SK-N-MC (cell line): ENCODE measurements at regions not wholly inside any gene's neighbourhood (a gene's known extent, or its start where the extent isn't known, plus 50 kb on each side); places are given as distances from the start of the nearest gene placed in this dataset.

ENCODE experiments used
- DNase-seq: peaks from one replicate; pipeline ENCODE4 v3.0.0-alpha.2; 2011; ENCODE audit warnings: low read depth, low spot score
- H3K27ac ChIP-seq: fragments of 200-600 bp; sonication (generic); 2 replicates; pipeline ENCODE4 v1.5.1; 2016; ENCODE audit warnings: mixed run types
- H3K36me3 ChIP-seq: fragments of 200-600 bp; sonication (generic); 2 replicates; pipeline ENCODE4 v1.6.1; 2017; ENCODE audit warnings: antibody characterized with exemption, low read length, mixed read lengths; ENCODE audit not compliant: insufficient read depth
- H3K4me3 ChIP-seq: fragments of 200-600 bp; sonication (generic); 2 replicates; pipeline ENCODE4 v1.5.1; 2016
- H3K9ac ChIP-seq: fragments of 200-600 bp; sonication (generic); 2 replicates; pipeline ENCODE4 v1.8.0; 2017; ENCODE audit warnings: mixed run types, mixed read lengths; ENCODE audit not compliant: insufficient read length
- H3K9me3 ChIP-seq: fragments of 200-600 bp; sonication (generic); 2 replicates; pipeline ENCODE4 v1.6.1; 2017; ENCODE audit warnings: low read depth, mild to moderate bottlenecking, antibody characterized with exemption, low read length, moderate library complexity, mixed read lengths
- EZH2 ChIP-seq: fragments of 200-600 bp; sonication (generic); IDR thresholded peaks from one replicate; pipeline ENCODE4 v1.6.1; 2017; ENCODE audit warnings: antibody characterized with exemption
- FOXP2 ChIP-seq: optimal IDR thresholded peaks from 2 replicates; pipeline ENCODE3; 2011; ENCODE audit warnings: mild to moderate bottlenecking, moderate library complexity; ENCODE audit not compliant: insufficient read depth; ENCODE audit errors: extremely low read length, control extremely low read depth
- POLR2AphosphoS5 ChIP-seq: IDR thresholded peaks from 2 replicates; pipeline ENCODE4 v1.6.1; 2012; ENCODE audit warnings: mild to moderate bottlenecking, low read depth, low read length, borderline replicate concordance

DNA sequence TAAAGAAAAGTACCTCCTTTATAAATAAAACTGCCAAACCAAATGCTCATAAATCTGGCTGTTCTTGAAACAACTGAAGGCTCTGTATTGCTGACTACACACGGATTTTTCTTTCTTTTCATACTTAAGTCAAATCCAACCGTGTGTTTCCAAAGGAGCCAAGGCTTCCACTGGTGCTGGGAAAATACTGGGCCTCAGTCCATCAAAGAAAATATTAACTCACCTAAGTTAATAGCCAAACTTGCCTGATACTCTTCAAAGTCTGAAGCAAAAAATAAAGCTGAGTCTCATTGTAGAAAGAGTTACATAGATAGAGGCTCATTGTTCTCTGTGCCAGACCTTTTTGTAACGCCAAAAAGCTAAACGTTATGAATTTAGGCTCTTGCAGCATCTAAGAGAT lies 350.4 kb upstream of the CDH9 start:
- H3K27ac ChIP-seq = no peak overlapping the region
- no peak for TF ChIP-seq EZH2
- TF ChIP-seq POLR2AphosphoS5 = no peak
- no peak for TF ChIP-seq FOXP2
- no peaks in the 10 kb centered on the region for H3K9me3 ChIP-seq
- H3K4me3 ChIP-seq = no peak overlapping the region
- no peak for DNase-seq
- H3K36me3 ChIP-seq = no peaks in the 10 kb centered on the region
- H3K9ac ChIP-seq = no peak overlapping the region

DNA sequence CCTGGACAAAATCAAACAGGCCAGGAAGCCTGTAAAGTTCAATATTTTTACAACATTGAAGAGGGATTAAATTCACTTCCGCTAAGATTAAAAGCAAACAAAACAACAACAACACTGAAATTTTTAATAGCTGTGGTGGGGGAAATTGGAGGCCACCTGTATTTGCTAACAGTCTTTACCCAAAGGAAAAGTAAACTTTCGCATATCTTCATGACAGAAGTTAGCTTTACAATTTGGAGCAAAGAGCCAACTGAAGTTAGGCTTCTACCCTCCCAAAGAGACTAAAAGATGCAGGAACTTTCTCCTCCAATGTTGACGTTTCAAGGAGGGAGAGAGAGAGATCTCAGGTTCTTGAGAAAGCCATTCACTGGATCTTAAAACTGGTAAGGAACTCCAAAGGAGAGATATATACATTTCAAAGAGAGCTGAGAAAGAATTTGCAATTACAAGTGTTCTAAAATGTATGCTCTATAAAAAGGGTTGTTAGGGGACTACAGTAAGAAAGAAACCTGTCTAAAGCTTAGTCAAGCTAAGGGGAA lies 349.2 kb upstream of the CDH9 start:
- Histone ChIP-seq H3K4me3 (no peak overlapping the region), H3K27ac (no peak overlapping the region), H3K36me3 (no peaks in the 10 kb centered on the region), H3K9ac (no peak overlapping the region), H3K9me3 (no peaks in the 10 kb centered on the region)
- DNase-seq = no peak
- TF ChIP-seq EZH2 = no peak
- TF ChIP-seq FOXP2 = no peak
- TF ChIP-seq POLR2AphosphoS5 = no peak

DNA sequence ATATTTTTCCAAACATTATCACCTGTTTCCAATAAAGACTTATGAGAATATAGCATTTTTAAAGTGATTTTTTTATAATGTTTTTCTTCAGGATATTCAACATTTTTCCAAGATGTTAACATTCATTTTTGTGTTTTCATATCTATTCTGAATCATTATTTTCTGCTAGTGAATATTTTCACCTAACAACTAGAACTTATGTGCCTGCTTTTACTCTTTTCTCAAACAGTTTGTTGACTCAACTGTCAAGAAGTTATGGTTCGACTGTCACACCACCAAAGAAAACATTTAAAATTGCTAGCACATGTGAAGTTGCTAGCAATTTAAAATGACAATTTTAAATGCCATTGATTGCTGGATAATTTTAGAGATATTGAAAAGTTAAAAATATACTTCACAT lies 343.3 kb upstream of the CDH9 start:
- Histone ChIP-seq H3K9ac (no peak overlapping the region), H3K27ac (no peak overlapping the region), H3K36me3 (no peaks in the 10 kb centered on the region), H3K4me3 (no peak overlapping the region), H3K9me3 (no peaks in the 10 kb centered on the region)
- DNase-seq = no peak
- no peak for TF ChIP-seq FOXP2
- TF ChIP-seq EZH2 = no peak
- no peak for TF ChIP-seq POLR2AphosphoS5

DNA sequence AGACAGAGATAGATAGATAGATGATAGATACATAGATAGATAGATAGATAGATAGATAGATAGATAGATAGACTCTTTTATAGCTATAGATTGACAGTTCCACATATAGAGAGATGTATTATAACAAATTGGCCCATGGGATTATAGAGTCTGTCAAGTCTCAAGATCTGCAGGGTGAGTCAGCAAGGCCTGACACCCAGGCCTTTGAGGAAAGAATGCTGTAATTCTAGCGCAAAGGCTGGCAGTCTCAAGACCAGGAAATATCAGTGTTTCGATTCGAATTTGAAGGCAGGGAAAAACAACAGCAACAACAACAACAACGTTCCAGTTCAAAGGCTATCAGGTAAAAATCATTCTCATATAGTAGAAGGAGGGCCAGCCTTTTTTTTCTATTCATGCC lies 339.2 kb upstream of the CDH9 start:
- Histone ChIP-seq H3K36me3 (no peaks in the 10 kb centered on the region), H3K4me3 (no peak overlapping the region), H3K27ac (no peak overlapping the region), H3K9ac (no peak overlapping the region), H3K9me3 (no peaks in the 10 kb centered on the region)
- DNase-seq = no peak
- TF ChIP-seq EZH2 (no peak), POLR2AphosphoS5 (no peak), FOXP2 (no peak)

DNA sequence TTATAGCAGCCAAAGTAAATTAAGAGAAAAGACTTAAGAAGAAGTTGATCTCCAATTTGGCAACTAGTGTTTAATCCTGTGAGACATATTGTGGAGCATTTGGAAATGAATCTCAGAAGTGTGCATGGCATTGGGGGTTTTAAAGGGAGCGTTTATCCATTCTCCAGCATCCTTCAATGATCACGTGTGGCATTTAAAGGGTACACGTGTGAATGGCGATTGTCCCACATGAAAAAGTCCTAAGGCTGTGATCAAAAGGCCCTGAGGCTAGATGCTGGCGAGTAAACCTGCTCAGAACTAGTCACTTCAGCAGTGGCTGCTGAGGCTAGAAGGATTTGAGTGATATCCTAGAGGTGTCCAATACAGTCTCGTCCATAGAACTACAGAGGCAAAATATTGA lies 315.6 kb upstream of the CDH9 start:
- no peaks in the 10 kb centered on the region for H3K9me3 ChIP-seq
- TF ChIP-seq EZH2 (no peak), POLR2AphosphoS5 (no peak), FOXP2 (no peak)
- no peak overlapping the region for H3K4me3 ChIP-seq
- H3K9ac ChIP-seq = no peak overlapping the region
- H3K27ac ChIP-seq = no peak overlapping the region
- DNase-seq = no peak
- H3K36me3 ChIP-seq = no peaks in the 10 kb centered on the region

DNA sequence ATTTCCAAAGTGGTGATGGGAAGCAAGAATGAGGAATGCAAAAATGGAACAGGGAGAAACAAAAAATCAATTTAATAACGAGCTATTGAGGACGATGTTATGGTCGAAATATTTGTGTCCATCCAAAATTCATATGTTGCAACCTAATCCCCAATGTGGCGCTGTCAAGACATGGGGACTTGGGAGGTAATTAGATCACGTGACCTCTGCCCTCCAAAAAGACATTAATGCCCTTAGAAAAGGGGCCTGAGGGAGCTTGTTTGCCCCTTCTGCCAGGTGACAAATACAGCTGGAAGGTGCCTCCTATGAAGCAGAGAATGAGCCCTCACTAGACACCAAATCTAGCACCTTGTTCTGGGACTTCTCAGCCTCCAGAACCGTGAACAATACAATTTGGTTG lies 315.2 kb upstream of the CDH9 start:
- no peaks in the 10 kb centered on the region for H3K9me3 ChIP-seq
- no peak for TF ChIP-seq EZH2
- TF ChIP-seq FOXP2 = no peak
- TF ChIP-seq POLR2AphosphoS5 = no peak
- H3K4me3 ChIP-seq = no peak overlapping the region
- DNase-seq = no peak
- no peak overlapping the region for H3K9ac ChIP-seq
- H3K36me3 ChIP-seq = no peaks in the 10 kb centered on the region
- H3K27ac ChIP-seq = no peak overlapping the region

DNA sequence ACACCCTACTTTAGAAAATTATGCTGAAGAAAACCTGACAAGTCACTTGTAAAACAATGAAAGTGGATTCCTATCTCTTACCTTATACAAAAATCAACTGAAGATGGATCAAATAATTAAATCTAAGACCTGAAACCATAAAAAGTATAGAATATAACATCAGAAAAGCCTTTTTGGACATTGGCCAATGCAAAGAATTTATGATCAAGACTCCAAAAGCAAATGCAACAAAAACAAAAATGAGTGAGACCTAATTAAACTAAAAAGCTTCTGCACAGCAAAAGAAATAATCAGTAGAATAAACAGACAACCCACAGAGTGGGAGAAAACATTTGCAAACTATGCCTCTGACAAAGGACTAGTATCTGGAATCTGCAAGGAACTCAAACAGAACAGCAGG lies 303.0 kb upstream of the CDH9 start:
- Histone ChIP-seq H3K9ac (no peak overlapping the region), H3K27ac (no peak overlapping the region), H3K4me3 (no peak overlapping the region), H3K9me3 (no peaks in the 10 kb centered on the region), H3K36me3 (no peaks in the 10 kb centered on the region)
- TF ChIP-seq EZH2 (no peak), FOXP2 (no peak), POLR2AphosphoS5 (no peak)
- no peak for DNase-seq

DNA sequence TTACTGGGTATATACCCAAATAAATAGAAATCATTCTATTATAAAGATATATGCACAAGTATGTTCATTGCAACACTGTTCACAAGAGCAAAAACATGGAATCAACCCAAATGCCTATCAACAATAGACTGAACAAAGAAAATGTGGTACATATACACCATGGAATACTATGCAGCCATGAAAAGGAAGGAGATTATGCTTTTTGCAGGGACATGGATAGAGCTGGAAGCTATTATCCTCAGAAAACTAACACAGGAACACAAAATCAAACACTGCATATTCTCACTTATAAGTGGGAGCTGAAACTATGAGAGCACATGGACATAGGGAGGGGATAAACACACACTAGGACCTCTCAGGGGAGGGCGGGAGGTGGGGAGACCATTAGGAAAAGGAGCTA lies 298.4 kb upstream of the CDH9 start:
- no peak for DNase-seq
- H3K27ac ChIP-seq = no peak overlapping the region
- no peaks in the 10 kb centered on the region for H3K9me3 ChIP-seq
- no peaks in the 10 kb centered on the region for H3K36me3 ChIP-seq
- no peak for TF ChIP-seq EZH2
- TF ChIP-seq POLR2AphosphoS5 = no peak
- TF ChIP-seq FOXP2 = no peak
- H3K4me3 ChIP-seq = no peak overlapping the region
- no peak overlapping the region for H3K9ac ChIP-seq

DNA sequence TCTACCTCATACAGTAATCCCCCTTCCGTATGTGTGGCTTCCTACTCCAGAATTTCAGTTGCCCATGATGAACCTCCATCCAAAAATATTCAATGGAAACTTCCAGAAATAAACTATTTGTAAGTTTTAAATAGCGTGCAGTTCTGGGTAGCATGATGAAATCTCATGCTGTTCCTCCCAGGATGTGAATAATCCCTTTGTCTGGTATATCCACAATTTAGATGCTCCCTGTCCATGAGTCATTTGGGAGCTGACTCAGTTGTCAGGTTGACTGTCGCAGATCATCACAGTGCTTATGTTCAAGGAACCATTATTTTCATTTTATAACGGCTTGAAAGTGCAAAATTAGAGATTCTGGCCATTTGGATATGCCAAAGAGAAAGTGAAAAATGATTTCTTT lies 290.1 kb upstream of the CDH9 start:
- no peak for DNase-seq
- TF ChIP-seq EZH2 = no peak
- no peak for TF ChIP-seq FOXP2
- TF ChIP-seq POLR2AphosphoS5 = no peak

More for the DNA sequence above, 290.1 kb upstream of the CDH9 start:
- H3K27ac ChIP-seq = no peak overlapping the region
- no peak overlapping the region for H3K9ac ChIP-seq
- H3K4me3 ChIP-seq = no peak overlapping the region
- H3K9me3 ChIP-seq = no peaks in the 10 kb centered on the region
- no peaks in the 10 kb centered on the region for H3K36me3 ChIP-seq
